Lower leg skin (tissue), 3 donors: ENCODE measurements at regions not wholly inside any gene's neighbourhood (a gene's known extent, or its start where the extent isn't known, plus 50 kb on each side); places are given as distances from the start of the nearest gene placed in this dataset.

Experiments
- POLR2A ChIP-seq, 2 donors: fragments of 450-650 bp; IDR thresholded peaks; one replicate each; pipeline ENCODE4 v1.6.1; 2016 to 2017; ENCODE audit warnings: antibody characterized with exemption in 2 of 2, mild to moderate bottlenecking in 1 of 2, moderate library complexity in 1 of 2
- TF ChIP-seq, protein P1 (sequence below), 3 donors: fragments of 450-650 bp; IDR thresholded peaks; one replicate each; pipeline ENCODE4 v1.5.1; 2016; ENCODE audit warnings: antibody characterized with exemption in 3 of 3, mild to moderate bottlenecking in 3 of 3, moderate library complexity in 2 of 3

DNA sequence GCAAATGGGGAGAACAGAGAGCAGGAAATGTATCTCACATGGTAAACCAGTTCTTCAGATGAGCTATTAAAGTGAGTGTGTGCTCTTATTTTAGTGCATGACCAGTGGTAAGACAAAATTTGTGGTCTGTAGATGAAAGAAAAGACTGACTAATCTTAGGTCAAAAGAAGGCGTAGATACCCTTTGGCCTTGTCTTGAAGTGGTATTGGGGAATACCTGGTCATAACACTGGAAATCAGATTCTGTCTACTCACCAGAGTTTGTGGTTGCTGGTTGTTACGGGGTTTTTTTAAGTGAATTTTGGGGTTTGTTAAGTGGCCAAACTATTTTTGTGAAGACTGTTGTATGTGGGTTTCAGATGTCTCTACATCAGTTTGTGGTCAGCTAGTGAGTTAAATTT lies 173.5 kb downstream of the KDM5D start:
- TF ChIP-seq, protein P1, sequence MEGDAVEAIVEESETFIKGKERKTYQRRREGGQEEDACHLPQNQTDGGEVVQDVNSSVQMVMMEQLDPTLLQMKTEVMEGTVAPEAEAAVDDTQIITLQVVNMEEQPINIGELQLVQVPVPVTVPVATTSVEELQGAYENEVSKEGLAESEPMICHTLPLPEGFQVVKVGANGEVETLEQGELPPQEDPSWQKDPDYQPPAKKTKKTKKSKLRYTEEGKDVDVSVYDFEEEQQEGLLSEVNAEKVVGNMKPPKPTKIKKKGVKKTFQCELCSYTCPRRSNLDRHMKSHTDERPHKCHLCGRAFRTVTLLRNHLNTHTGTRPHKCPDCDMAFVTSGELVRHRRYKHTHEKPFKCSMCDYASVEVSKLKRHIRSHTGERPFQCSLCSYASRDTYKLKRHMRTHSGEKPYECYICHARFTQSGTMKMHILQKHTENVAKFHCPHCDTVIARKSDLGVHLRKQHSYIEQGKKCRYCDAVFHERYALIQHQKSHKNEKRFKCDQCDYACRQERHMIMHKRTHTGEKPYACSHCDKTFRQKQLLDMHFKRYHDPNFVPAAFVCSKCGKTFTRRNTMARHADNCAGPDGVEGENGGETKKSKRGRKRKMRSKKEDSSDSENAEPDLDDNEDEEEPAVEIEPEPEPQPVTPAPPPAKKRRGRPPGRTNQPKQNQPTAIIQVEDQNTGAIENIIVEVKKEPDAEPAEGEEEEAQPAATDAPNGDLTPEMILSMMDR (IDR thresholded peaks at IDR 0.05), result no peak
- no peak for TF ChIP-seq POLR2A (IDR thresholded peaks at IDR 0.05)
